Gastrocnemius medialis (tissue), 4 donors: ENCODE measurements at regions not wholly inside any gene's neighbourhood (a gene's known extent, or its start where the extent isn't known, plus 50 kb on each side); places are given as distances from the start of the nearest gene placed in this dataset.

Experiments used
- CTCF ChIP-seq, 5 experiments: fragments of 450-650 bp in 3 of 5; fragments of 200-600 bp in 2 of 5; sonication (generic) in 2 of 5; IDR thresholded peaks in 4 of 5; conservative IDR thresholded peaks in 1 of 5; 1 replicate in 4 of 5; 2 replicates in 1 of 5; pipeline ENCODE4 v1.5.1; 2016 to 2019; ENCODE audit warnings: antibody characterized with exemption in 5 of 5, mild to moderate bottlenecking in 3 of 5, moderate library complexity in 3 of 5
- POLR2A ChIP-seq, 2 donors: fragments of 450-650 bp; IDR thresholded peaks; one replicate each; pipeline ENCODE4 v1.6.1; 2017; ENCODE audit warnings: antibody characterized with exemption in 2 of 2, mild to moderate bottlenecking in 2 of 2, moderate library complexity in 2 of 2

GRCh38 chr14:26191123-26191522 is 406.7 kb downstream of the NOVA1 start:
- TF ChIP-seq CTCF (IDR thresholded peaks at IDR 0.05 in 4 of 5, conservative IDR thresholded peaks at IDR 0.05 in 1 of 5) = no peak
- no peak for TF ChIP-seq POLR2A (IDR thresholded peaks at IDR 0.05)
